Fibroblast of pulmonary artery (primary cell): ENCODE measurements at regions not wholly inside any gene's neighbourhood (a gene's known extent, or its start where the extent isn't known, plus 50 kb on each side); places are given as distances from the start of the nearest gene placed in this dataset.

ENCODE experiments used
- DNase-seq: peaks from one replicate; pipeline ENCODE4 v3.0.0-alpha.2; 2010; ENCODE audit warnings: low read depth
- H3K4me3 ChIP-seq: replicated peaks from 2 replicates; pipeline ENCODE4 v1.5.1; 2011; ENCODE audit warnings: low read depth, mild to moderate bottlenecking, control low read depth, low read length, moderate library complexity
- TF ChIP-seq, protein P1 (sequence below): IDR thresholded peaks from 2 replicates; pipeline ENCODE4 v1.5.1; 2011; ENCODE audit warnings: mild to moderate bottlenecking, control low read depth, low read length, inconsistent platforms; ENCODE audit errors: missing control alignments

DNA sequence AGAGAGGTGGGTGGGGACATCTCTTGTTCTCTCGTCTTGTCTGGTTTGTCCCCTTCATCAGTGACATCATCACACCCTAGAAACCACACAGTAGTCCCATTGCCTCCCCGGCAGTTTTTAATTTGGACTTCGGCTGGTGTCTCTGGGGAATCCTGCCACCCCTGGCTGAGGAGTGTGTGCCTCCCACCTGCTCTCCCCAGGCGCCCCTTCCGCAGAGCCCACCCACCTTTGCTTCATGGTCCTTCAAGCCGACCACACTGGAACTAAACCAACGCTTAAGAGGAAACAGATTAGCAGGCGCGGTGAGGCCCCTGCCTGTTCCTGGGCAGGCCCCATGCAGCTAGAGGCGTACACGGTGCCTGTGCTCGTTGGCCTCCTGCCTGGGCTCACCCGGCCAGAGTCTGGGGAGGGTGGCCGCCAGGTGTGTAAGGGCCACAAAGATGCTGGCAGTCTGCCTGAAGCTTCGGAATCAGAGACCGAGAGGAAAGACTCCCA lies 107.6 kb upstream of the SPRY4 start:
- TF ChIP-seq, protein P1, sequence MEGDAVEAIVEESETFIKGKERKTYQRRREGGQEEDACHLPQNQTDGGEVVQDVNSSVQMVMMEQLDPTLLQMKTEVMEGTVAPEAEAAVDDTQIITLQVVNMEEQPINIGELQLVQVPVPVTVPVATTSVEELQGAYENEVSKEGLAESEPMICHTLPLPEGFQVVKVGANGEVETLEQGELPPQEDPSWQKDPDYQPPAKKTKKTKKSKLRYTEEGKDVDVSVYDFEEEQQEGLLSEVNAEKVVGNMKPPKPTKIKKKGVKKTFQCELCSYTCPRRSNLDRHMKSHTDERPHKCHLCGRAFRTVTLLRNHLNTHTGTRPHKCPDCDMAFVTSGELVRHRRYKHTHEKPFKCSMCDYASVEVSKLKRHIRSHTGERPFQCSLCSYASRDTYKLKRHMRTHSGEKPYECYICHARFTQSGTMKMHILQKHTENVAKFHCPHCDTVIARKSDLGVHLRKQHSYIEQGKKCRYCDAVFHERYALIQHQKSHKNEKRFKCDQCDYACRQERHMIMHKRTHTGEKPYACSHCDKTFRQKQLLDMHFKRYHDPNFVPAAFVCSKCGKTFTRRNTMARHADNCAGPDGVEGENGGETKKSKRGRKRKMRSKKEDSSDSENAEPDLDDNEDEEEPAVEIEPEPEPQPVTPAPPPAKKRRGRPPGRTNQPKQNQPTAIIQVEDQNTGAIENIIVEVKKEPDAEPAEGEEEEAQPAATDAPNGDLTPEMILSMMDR, result no peak
- DNase-seq, result no peak
- H3K4me3 ChIP-seq, result no peak overlapping the region

DNA sequence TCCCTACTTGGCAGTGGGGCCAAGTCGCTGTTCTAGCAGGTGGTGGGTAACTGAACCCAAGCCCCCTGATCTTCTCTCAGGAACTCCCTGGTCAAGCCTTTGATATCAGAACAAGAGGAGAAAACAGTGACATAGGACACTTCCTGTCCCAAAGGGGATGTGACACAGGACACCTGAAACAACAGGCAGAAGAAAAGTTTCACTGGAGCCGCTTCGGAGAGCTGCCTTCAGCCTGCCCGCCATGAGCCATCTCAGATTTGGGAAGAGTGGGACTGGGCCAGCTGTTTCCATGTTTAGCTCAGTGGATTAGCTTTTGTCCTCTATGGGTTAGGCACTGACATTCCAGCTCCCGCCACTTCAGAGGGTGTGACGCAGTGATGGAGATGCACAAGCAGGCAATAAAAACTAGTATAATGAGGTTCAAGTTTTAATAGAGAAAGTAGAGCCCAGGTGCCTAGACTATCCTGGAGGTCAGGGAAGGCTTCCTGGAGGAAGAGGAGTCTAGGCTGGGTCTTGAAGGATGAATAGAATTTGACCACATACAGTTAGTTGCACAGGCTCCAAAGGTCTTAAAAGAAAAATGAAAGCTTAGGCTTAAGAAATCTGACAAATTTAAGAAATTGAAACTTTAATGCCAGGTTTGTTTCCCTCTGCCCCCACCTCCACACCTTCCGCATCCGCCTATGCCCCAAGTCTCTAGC lies 104.1 kb upstream of the SPRY4 start:
- TF ChIP-seq, protein P1, result no peak
- no peak overlapping the region for H3K4me3 ChIP-seq
- DNase-seq, result no peak

DNA sequence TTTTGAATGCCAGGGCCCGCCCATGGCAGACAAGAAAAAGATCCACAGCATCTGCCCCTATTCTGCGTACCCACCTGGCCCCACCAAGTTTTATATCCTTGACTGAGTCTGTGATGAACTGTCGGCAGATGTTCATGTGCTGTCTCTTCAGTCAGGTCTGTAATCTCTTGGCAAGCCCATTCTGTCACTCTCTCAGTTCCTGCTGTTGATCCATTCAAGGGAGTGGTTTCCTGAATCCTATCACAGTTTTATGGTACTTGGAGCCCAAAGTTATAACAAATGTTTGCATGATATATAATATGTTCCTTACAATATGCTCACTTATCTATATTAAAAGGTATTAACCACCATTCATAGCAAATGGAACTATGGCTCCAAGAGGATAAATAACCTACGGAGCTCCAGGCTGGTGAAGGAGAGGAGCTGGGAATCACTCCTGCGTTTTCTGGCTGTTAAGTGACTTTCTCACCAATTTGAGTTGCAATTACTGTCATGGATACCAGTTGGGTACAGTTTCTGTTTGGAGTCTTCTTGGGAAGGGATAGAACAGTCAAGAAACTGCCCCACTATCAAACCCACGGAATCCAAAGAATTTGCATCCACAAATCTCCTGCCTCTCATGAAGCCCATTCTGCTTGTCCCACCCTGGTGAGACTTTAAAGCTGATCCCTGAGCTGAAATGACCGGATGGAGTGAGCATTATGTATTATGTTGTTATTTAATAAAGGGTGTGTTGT lies 103.4 kb upstream of the SPRY4 start:
- H3K4me3 ChIP-seq, result no peak overlapping the region
- DNase-seq, result no peak
- TF ChIP-seq, protein P1, result no peak

DNA sequence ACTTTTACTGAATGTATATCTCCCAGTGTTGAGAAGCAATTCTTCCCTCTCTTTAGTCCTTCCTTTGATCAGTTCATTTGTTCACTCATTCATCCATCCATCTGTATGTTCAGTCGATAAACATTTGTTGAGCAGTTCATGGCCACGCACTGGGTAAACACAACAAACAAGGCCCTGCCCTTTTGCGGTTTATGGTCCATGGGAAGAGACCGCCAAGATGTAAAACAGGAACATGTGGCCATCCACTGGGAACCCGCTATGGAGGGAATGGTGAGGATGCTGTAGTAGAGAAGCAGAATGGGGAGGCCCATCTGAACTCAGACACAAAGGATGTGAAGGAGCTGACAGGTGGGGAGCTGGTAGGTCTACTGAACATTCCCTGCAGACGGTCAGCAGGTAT lies 102.7 kb upstream of the SPRY4 start:
- no peak for DNase-seq
- no peak overlapping the region for H3K4me3 ChIP-seq
- TF ChIP-seq, protein P1, result no peak

DNA sequence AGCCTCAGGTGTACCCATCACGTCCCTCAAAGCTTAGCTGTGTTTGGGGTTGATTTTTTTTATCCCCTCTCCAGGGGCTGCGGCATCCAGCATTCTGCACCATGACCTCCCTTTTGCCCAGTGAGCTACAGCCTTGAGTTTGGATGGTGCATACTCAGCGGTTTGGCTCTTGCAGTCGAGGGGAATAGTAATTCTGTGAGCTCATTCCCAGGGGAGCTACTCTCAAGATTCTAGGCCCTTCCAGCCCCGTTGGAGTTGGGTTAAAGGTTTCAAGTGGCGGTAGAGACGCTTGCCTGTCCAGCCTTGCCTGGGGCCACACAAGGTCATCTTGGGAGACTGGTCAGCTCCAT lies 102.2 kb upstream of the SPRY4 start:
- no peak for DNase-seq
- TF ChIP-seq, protein P1, result no peak
- no peak overlapping the region for H3K4me3 ChIP-seq

DNA sequence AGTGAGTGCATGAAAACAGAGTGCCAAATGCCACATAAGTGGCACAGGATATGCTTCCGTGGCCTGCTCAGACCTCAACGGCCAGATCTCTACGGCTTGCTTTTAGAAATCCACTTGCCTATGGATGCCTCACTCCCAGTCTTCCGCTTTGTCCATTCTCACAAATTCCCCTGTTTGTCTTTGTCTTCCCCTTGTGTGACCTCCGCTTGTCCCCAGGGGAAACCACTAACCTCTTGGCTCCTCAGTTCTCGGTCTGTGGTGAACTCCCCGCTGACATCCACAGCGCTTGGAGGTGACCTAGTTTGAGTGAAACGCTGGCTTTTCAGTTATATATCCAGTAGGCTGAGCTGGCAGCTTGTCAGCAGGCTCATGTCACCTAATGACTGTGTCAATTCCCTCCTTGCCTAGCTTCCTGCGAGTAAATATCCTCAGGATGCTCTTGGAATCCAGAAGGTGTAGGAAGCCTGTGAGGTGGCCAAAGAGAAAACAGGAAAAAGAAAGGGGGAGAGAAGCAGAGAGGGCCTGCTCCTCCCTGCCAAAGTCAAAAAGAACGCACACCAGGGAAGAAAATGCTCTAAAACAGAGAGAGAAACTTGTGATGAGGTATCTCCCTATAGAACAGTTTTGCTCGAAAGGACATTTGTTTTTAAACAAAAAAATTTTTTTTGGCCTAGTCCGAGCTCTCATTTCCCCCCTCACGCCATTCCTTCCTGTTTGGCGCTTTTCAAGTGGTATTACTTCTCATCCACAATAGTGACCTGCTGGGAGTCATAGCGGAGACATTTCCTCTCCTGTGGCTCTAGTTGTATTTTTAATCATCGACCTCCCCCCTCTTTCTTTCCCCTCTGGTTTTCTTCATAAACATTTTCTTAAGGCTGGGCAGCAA lies 101.6 kb upstream of the SPRY4 start:
- DNase-seq, result no peak
- no peak overlapping the region for H3K4me3 ChIP-seq
- TF ChIP-seq, protein P1, result no peak
